ENCODE measurements at regions not wholly inside any gene's neighbourhood (a gene's known extent, or its start where the extent isn't known, plus 50 kb on each side); places are given as distances from the start of the nearest gene placed in this dataset.
"Not testable (repeated sequence)": the region's sequence is repeated elsewhere in the genome, so short reads cannot be mapped to it uniquely, and the experiment has no call there.

GRCh38 chr9:88884291-88884690 is 107.0 kb upstream of the S1PR3 start:
- TF ChIP-seq MXI1 (IDR thresholded peaks at IDR 0.05; ENCODE audit: borderline replicate concordance, low read depth, low read length); CTCF (conservative IDR thresholded peaks at IDR 0.05; ENCODE audit: low read depth, low read length); NFE2L2 (IDR thresholded peaks at IDR 0.05; ENCODE audit: low read depth, low read length); POLR2A (IDR thresholded peaks at IDR 0.05; ENCODE audit: low read depth, low read length); MAFK (IDR thresholded peaks at IDR 0.05; ENCODE audit: low read depth, low read length); RAD21 (IDR thresholded peaks at IDR 0.05; ENCODE audit: low read length); FOS (IDR thresholded peaks at IDR 0.05; ENCODE audit: low read depth, low read length): not testable (repeated sequence)

Data from IMR-90 (cell line).